H1 (cell line): ENCODE measurements at regions not wholly inside any gene's neighbourhood (a gene's known extent, or its start where the extent isn't known, plus 50 kb on each side); places are given as distances from the start of the nearest gene placed in this dataset.
"Not testable (repeated sequence)": the region's sequence is repeated elsewhere in the genome, so short reads cannot be mapped to it uniquely, and the experiment has no call there.

Experiments used
- BACH1 ChIP-seq: IDR thresholded peaks from 2 replicates; pipeline ENCODE4 v1.6.1; 2012; ENCODE audit warnings: low read length, improper control_type of control experiment
- CTCF ChIP-seq, 3 experiments: IDR thresholded peaks; 1 replicate in 2 of 3; 2 replicates in 1 of 3; pipeline versions ENCODE4 v1.5.1 to v1.6.1; 2011; ENCODE audit warnings: low read length in 3 of 3, mild to moderate bottlenecking in 3 of 3, inconsistent platforms in 2 of 3, low read depth in 1 of 3, moderate library complexity in 1 of 3; ENCODE audit not compliant: insufficient read depth in 1 of 3; ENCODE audit errors: control extremely low read depth in 1 of 3
- EZH2 ChIP-seq: fragments of 200-600 bp; sonication (generic); IDR thresholded peaks from 2 replicates; pipeline ENCODE4 v1.7.1; 2012; ENCODE audit warnings: low read depth, mild to moderate bottlenecking, moderate library complexity, low read length, inconsistent platforms; ENCODE audit not compliant: severe bottlenecking
- MAX ChIP-seq: IDR thresholded peaks from 2 replicates; pipeline ENCODE4 v1.6.1; 2012; ENCODE audit warnings: inconsistent platforms
- POLR2A ChIP-seq, 2 experiments: IDR thresholded peaks; 1 replicate in 1 of 2; 2 replicates in 1 of 2; pipeline ENCODE4 v1.6.1; 2011; ENCODE audit warnings: low read depth in 2 of 2, low read length in 2 of 2, mild to moderate bottlenecking in 2 of 2; ENCODE audit errors: control extremely low read depth in 1 of 2
- POLR2AphosphoS5 ChIP-seq: IDR thresholded peaks from 2 replicates; pipeline ENCODE4 v1.6.1; 2011; ENCODE audit warnings: low read depth, low read length
- RAD21 ChIP-seq, 2 experiments: IDR thresholded peaks in 1 of 2; conservative IDR thresholded peaks in 1 of 2; 2 replicates each; pipeline ENCODE4 v1.6.1; 2011; ENCODE audit warnings: low read depth in 2 of 2, low read length in 2 of 2, improper control_type of control experiment in 1 of 2, inconsistent platforms in 1 of 2, mild to moderate bottlenecking in 1 of 2, moderate library complexity in 1 of 2
- RFX5 ChIP-seq: IDR thresholded peaks from 2 replicates; pipeline ENCODE4 v1.6.1; 2011; ENCODE audit warnings: low read depth, low read length, improper control_type of control experiment, borderline replicate concordance

DNA sequence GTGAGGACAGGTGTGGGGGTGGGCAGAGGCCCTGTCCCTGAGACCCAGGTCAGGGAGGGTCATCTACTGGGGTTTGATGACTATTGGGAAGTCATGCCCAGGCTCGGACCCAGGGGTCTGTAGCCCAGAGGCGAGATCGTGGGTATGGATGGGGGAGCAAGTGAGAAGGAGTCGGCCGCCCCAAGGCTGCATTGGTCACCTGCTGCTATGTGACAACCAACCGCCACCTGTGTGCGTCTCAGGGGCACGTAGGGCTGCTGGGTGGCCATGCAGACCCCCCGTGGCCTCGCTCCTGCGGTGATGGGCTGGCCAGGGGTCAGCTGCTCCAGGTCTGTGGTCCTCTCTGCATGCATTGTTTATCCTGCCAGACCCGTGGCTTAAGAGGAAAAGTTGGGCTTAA lies 138.5 kb downstream of the ZNF479 start:
- not testable (repeated sequence) for TF ChIP-seq CTCF (IDR thresholded peaks at IDR 0.05; ENCODE audit: control extremely low read depth in 1 of 3, insufficient read depth in 1 of 3, low read depth in 1 of 3, low read length in 3 of 3); MAX; RAD21 (IDR thresholded peaks at IDR 0.05 in 1 of 2, conservative IDR thresholded peaks at IDR 0.05 in 1 of 2; ENCODE audit: low read depth in 2 of 2, low read length in 2 of 2); EZH2; RFX5; POLR2A (IDR thresholded peaks at IDR 0.05; ENCODE audit: control extremely low read depth in 1 of 2, low read depth in 2 of 2, low read length in 2 of 2); POLR2AphosphoS5; BACH1
